ENCODE measurements at regions not wholly inside any gene's neighbourhood (a gene's known extent, or its start where the extent isn't known, plus 50 kb on each side); places are given as distances from the start of the nearest gene placed in this dataset.

- Histone ChIP-seq H3K9me3 (ENCODE audit: insufficient read depth, low read depth, low read length) (peaks cover 31% of the 10 kb centered on the region), H3K4me3 (ENCODE audit: low read length) (peak overlapping the region; percentile 21; the same call in 1 of the 2 replicates), H3K27me3 (ENCODE audit: insufficient read depth, low read length) (no peaks in the 10 kb centered on the region), H3K4me1 (ENCODE audit: insufficient read depth, low read length) (peaks cover 27% of the 10 kb centered on the region; the same call in 1 of the 2 replicates), H3K27ac (ENCODE audit: low read length) (no peak overlapping the region), H3K36me3 (ENCODE audit: insufficient read depth, low read depth, low read length) (no peaks in the 10 kb centered on the region; the same call in 1 of the 2 replicates), H3K9ac (ENCODE audit: low read depth, low read length) (no peak overlapping the region)
Measured at GRCh38 chr17:70984873-70985272, 815.5 kb downstream of the KCNJ2 start.

- peaks cover 31% of the 10 kb centered on the region for H3K9me3 ChIP-seq (ENCODE audit: insufficient read depth, low read depth, low read length)
- no peaks in the 10 kb centered on the region for H3K27me3 ChIP-seq (ENCODE audit: insufficient read depth, low read length)
- H3K27ac ChIP-seq (ENCODE audit: low read length), result peak overlapping the region; percentile 57
- peak overlapping the region; percentile 37; the same call in 1 of the 2 replicates for H3K4me3 ChIP-seq (ENCODE audit: low read length)
- H3K4me1 ChIP-seq (ENCODE audit: insufficient read depth, low read length), result peaks cover 27% of the 10 kb centered on the region; the same call in 1 of the 2 replicates
- peak overlapping the region; percentile 43; the same call in 1 of the 2 replicates for H3K9ac ChIP-seq (ENCODE audit: low read depth, low read length)
- no peaks in the 10 kb centered on the region; the same call in 1 of the 2 replicates for H3K36me3 ChIP-seq (ENCODE audit: insufficient read depth, low read depth, low read length)
Measured at GRCh38 chr17:70987867-70988340, 818.6 kb downstream of the KCNJ2 start.

DNA sequence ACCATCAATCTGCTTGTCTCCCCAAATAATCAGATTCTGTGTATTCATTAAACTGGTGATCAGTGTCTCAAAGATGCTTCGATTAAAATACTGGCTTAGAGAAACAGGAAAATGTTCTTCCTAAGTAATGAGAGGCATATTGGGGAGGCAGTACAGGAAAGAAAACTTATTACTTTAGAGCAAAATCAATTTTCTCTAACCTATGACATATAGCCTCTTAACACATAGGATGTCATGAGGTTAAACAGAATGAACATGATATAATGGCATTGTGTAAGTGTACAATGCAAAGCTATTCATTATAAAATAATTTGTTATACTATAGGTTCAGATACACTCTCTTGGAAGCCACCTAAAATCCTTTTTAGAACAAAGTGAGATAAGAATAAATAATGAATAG is 819.3 kb downstream of the KCNJ2 start:
- H3K4me3 ChIP-seq (ENCODE audit: low read length), result peak overlapping the region; percentile 37; the same call in 1 of the 2 replicates
- H3K36me3 ChIP-seq (ENCODE audit: insufficient read depth, low read depth, low read length), result no peaks in the 10 kb centered on the region; the same call in 1 of the 2 replicates
- no peaks in the 10 kb centered on the region for H3K27me3 ChIP-seq (ENCODE audit: insufficient read depth, low read length)
- peak overlapping the region; percentile 43; the same call in 1 of the 2 replicates for H3K9ac ChIP-seq (ENCODE audit: low read depth, low read length)
- H3K9me3 ChIP-seq (ENCODE audit: insufficient read depth, low read depth, low read length), result peaks cover 25% of the 10 kb centered on the region
- H3K27ac ChIP-seq (ENCODE audit: low read length), result peak overlapping the region; percentile 57
- H3K4me1 ChIP-seq (ENCODE audit: insufficient read depth, low read length), result peaks cover 27% of the 10 kb centered on the region; the same call in 1 of the 2 replicates

GRCh38 chr17:70989280-70989679 is 819.9 kb downstream of the KCNJ2 start:
- Histone ChIP-seq H3K9me3 (ENCODE audit: insufficient read depth, low read depth, low read length) (peaks cover 18% of the 10 kb centered on the region), H3K4me1 (ENCODE audit: insufficient read depth, low read length) (peaks cover 27% of the 10 kb centered on the region; the same call in 1 of the 2 replicates), H3K27ac (ENCODE audit: low read length) (no peak overlapping the region), H3K27me3 (ENCODE audit: insufficient read depth, low read length) (no peaks in the 10 kb centered on the region), H3K36me3 (ENCODE audit: insufficient read depth, low read depth, low read length) (no peaks in the 10 kb centered on the region; the same call in 1 of the 2 replicates), H3K4me3 (ENCODE audit: low read length) (no peak overlapping the region), H3K9ac (ENCODE audit: low read depth, low read length) (no peak overlapping the region)

DNA sequence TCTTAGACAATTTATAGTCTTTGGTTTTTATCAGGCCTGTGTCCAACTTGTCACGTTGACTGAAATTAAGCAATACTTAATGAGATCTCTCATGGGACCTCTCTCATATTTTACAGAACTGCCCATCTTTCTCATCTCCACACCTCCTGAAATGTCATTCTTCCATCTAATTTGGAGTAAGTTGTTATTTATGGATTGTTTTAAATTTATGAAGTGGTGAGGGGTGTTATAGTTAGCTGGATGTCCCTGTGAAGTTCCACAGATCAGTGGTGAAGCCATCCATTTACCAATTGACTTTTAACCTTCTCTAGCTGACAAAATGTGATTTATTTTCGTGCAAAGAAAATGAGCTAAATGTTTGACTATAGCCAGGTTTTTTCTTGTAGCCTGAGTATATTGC is 824.9 kb downstream of the KCNJ2 start:
- peaks cover 4% of the 10 kb centered on the region; the same call in 1 of the 2 replicates for H3K4me1 ChIP-seq (ENCODE audit: insufficient read depth, low read length)
- H3K9me3 ChIP-seq (ENCODE audit: insufficient read depth, low read depth, low read length), result no peaks in the 10 kb centered on the region
- no peak overlapping the region for H3K27ac ChIP-seq (ENCODE audit: low read length)
- no peaks in the 10 kb centered on the region for H3K27me3 ChIP-seq (ENCODE audit: insufficient read depth, low read length)
- no peak overlapping the region for H3K4me3 ChIP-seq (ENCODE audit: low read length)
- no peaks in the 10 kb centered on the region for H3K36me3 ChIP-seq (ENCODE audit: insufficient read depth, low read depth, low read length)
- H3K9ac ChIP-seq (ENCODE audit: low read depth, low read length), result no peak overlapping the region

DNA sequence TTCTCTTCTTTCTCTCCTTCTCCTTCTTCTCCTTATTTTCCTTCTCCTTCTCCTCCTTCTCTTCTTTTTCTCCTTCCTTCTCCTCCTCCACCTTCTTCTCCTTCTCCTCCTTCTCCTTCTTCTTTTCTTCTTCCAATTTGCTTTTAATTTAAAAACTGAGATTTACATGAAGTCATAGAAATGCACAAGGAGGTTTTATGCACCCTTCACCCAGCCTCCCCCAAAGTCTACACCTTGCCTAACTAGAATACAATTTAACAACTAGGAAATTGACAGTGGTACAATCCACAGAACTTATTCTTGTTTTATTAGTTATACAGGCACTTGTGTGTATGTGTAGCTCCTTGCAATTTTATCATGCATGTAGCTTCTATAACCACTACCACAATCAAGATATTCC is 826.7 kb downstream of the KCNJ2 start:
- Histone ChIP-seq H3K9ac (ENCODE audit: low read depth, low read length) (no peak overlapping the region), H3K36me3 (ENCODE audit: insufficient read depth, low read depth, low read length) (no peaks in the 10 kb centered on the region), H3K4me1 (ENCODE audit: insufficient read depth, low read length) (no peaks in the 10 kb centered on the region), H3K9me3 (ENCODE audit: insufficient read depth, low read depth, low read length) (no peaks in the 10 kb centered on the region), H3K27me3 (ENCODE audit: insufficient read depth, low read length) (no peaks in the 10 kb centered on the region), H3K27ac (ENCODE audit: low read length) (no peak overlapping the region), H3K4me3 (ENCODE audit: low read length) (no peak overlapping the region)

GRCh38 chr17:71003736-71004135 is 834.4 kb downstream of the KCNJ2 start:
- Histone ChIP-seq H3K27me3 (ENCODE audit: insufficient read depth, low read length) (no peaks in the 10 kb centered on the region), H3K27ac (ENCODE audit: low read length) (no peak overlapping the region), H3K4me1 (ENCODE audit: insufficient read depth, low read length) (peaks cover 8% of the 10 kb centered on the region; the same call in 1 of the 2 replicates), H3K9ac (ENCODE audit: low read depth, low read length) (no peak overlapping the region), H3K4me3 (ENCODE audit: low read length) (no peak overlapping the region), H3K36me3 (ENCODE audit: insufficient read depth, low read depth, low read length) (no peaks in the 10 kb centered on the region), H3K9me3 (ENCODE audit: insufficient read depth, low read depth, low read length) (no peaks in the 10 kb centered on the region)

DNA sequence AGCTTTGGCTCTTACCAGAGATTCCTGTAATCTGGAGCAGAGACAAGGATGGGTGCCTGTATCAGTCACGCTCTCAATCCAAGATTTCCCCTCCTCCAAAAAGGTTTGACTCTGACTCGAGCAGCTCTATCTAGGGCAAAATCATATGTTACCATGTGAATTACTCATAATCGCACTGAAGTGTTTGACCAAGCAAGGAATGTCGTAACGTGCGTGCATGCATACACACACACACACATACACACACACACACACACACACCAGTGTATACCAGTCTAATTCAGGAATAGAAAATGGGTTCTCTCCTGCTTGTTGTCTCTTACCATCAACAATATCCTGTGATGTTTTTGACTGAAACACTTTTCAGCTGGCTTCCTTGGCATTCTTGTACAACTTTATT is 835.1 kb downstream of the KCNJ2 start:
- Histone ChIP-seq H3K9me3 (ENCODE audit: insufficient read depth, low read depth, low read length) (no peaks in the 10 kb centered on the region), H3K4me3 (ENCODE audit: low read length) (no peak overlapping the region), H3K27me3 (ENCODE audit: insufficient read depth, low read length) (no peaks in the 10 kb centered on the region), H3K36me3 (ENCODE audit: insufficient read depth, low read depth, low read length) (no peaks in the 10 kb centered on the region), H3K27ac (ENCODE audit: low read length) (no peak overlapping the region), H3K9ac (ENCODE audit: low read depth, low read length) (no peak overlapping the region), H3K4me1 (ENCODE audit: insufficient read depth, low read length) (peaks cover 8% of the 10 kb centered on the region; the same call in 1 of the 2 replicates)

DNA sequence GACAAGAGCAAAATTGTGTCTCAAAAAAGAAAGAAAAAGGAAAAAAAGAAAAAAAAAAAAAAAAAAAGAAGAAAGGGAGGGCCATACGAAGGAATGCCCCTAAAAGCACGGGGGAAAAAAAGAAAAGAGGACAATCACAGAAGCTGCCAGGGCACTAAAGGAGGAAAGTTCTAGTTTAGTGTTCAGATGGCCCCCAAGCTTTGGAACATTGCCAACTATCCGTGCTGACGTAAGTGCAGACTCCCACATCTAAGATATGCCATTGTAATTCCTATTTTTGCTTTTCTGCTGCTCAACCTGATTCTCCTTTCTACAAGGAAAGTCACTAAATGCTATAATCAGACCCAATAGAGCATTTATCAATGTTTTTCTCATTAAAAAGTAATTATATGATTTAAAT is 842.1 kb downstream of the KCNJ2 start:
- no peaks in the 10 kb centered on the region for H3K27me3 ChIP-seq (ENCODE audit: insufficient read depth, low read length)
- H3K4me1 ChIP-seq (ENCODE audit: insufficient read depth, low read length), result no peaks in the 10 kb centered on the region
- H3K9me3 ChIP-seq (ENCODE audit: insufficient read depth, low read depth, low read length), result no peaks in the 10 kb centered on the region
- no peak overlapping the region for H3K4me3 ChIP-seq (ENCODE audit: low read length)
- no peak overlapping the region for H3K9ac ChIP-seq (ENCODE audit: low read depth, low read length)
- no peaks in the 10 kb centered on the region for H3K36me3 ChIP-seq (ENCODE audit: insufficient read depth, low read depth, low read length)
- no peak overlapping the region for H3K27ac ChIP-seq (ENCODE audit: low read length)

- Histone ChIP-seq H3K4me1 (ENCODE audit: insufficient read depth, low read length) (peaks cover 26% of the 10 kb centered on the region; the same call in 1 of the 2 replicates), H3K9me3 (ENCODE audit: insufficient read depth, low read depth, low read length) (no peaks in the 10 kb centered on the region), H3K36me3 (ENCODE audit: insufficient read depth, low read depth, low read length) (no peaks in the 10 kb centered on the region), H3K4me3 (ENCODE audit: low read length) (no peak overlapping the region), H3K27ac (ENCODE audit: low read length) (no peak overlapping the region), H3K9ac (ENCODE audit: low read depth, low read length) (no peak overlapping the region), H3K27me3 (ENCODE audit: insufficient read depth, low read length) (0 out of 2 replicates have a peak, but pooled peaks cover 3% of the 10 kb centered on the region)
Measured at GRCh38 chr17:71019699-71020098, 850.4 kb downstream of the KCNJ2 start.

DNA sequence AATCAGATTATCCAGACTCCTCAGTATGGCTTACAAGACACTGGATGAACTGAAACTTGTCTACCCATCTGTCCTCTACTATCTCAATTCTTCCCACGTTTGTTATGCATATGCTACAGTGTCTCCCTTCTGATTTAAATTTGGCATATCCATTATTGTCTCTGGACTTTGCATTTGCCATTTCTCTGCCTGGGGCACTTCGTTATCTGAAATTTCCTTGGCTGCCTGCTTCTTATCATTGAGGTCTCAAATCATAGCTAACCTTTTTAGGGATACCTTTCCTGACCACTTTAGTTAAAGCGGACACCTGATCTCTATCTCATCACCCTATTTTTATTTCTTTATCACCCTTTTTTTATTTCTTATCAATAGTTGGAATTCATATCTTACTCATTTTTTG is 853.4 kb downstream of the KCNJ2 start:
- Histone ChIP-seq H3K9ac (ENCODE audit: low read depth, low read length) (no peak overlapping the region), H3K27ac (ENCODE audit: low read length) (no peak overlapping the region), H3K4me3 (ENCODE audit: low read length) (no peak overlapping the region), H3K9me3 (ENCODE audit: insufficient read depth, low read depth, low read length) (no peaks in the 10 kb centered on the region), H3K36me3 (ENCODE audit: insufficient read depth, low read depth, low read length) (no peaks in the 10 kb centered on the region), H3K4me1 (ENCODE audit: insufficient read depth, low read length) (peaks cover 26% of the 10 kb centered on the region; the same call in 1 of the 2 replicates), H3K27me3 (ENCODE audit: insufficient read depth, low read length) (peaks cover 8% of the 10 kb centered on the region; the same call in 1 of the 2 replicates)

DNA sequence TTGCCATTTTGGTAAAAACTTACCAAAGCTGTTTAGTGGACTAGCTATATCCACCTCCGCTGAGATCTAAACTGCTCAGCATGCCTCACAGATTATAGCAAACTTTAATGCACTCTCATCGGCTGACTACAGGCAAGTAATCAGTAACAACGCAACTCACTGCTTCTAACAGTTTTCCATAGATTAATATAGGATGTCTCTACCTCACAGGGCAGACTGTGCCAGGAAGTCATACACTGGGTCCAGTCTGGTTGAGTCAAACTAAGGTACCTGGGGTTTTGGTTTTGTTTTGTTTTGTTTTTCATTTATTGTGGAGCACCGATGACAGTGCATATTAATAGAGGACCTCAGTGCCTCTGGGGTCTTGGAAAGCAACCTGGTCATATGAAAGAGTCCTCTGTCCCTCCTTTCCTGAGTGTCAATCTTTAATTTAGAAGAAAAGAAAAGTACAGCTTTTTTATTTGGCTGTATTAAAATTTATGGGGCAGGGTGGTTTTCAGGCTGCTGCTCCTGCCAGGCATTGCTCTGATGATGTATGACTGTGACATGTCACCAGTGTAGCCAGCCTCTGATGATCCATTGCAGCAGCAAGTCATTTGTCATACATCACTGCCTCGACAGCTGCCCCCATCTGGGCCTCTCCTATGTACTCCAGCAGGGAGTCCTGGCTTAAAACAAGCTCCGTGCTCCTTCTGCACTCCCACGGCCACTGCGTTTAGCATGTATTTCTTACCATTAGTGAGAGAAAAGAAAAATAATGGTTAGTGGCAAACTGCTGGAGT is 854.1 kb downstream of the KCNJ2 start:
- no peak overlapping the region for H3K27ac ChIP-seq (ENCODE audit: low read length)

More for the DNA sequence above, 854.1 kb downstream of the KCNJ2 start:
- H3K4me1 ChIP-seq (ENCODE audit: insufficient read depth, low read length), result peaks cover 26% of the 10 kb centered on the region; the same call in 1 of the 2 replicates
- H3K36me3 ChIP-seq (ENCODE audit: insufficient read depth, low read depth, low read length), result no peaks in the 10 kb centered on the region
- H3K9ac ChIP-seq (ENCODE audit: low read depth, low read length), result no peak overlapping the region
- H3K9me3 ChIP-seq (ENCODE audit: insufficient read depth, low read depth, low read length), result no peaks in the 10 kb centered on the region
- H3K4me3 ChIP-seq (ENCODE audit: low read length), result no peak overlapping the region
- H3K27me3 ChIP-seq (ENCODE audit: insufficient read depth, low read length), result peaks cover 8% of the 10 kb centered on the region; the same call in 1 of the 2 replicates

Measured in iPS-20b (cell line).